ENCODE measurements at regions not wholly inside any gene's neighbourhood (a gene's known extent, or its start where the extent isn't known, plus 50 kb on each side); places are given as distances from the start of the nearest gene placed in this dataset.

GRCh38 chr12:77734214-77734883, 96.3 kb upstream of the NAV3 start:
- Histone ChIP-seq H3K27me3 (ENCODE audit: control insufficient read depth, insufficient read depth, low read length) (no peaks in the 10 kb centered on the region), H3K4me3 (ENCODE audit: low read depth in 2 of 2, low read length in 2 of 2) (no peak overlapping the region), H3K27ac (ENCODE audit: low read length) (no peak overlapping the region), H3K36me3 (ENCODE audit: control insufficient read depth, insufficient read depth, low read length) (no peaks in the 10 kb centered on the region), H3K4me1 (ENCODE audit: control insufficient read depth, insufficient read depth, low read length) (no peaks in the 10 kb centered on the region), H3K9me3 (ENCODE audit: control insufficient read depth, insufficient read depth, low read depth, low read length) (peaks cover 8% of the 10 kb centered on the region)
- BruUV-seq (replicated peaks): no TSS peak
- CTCF ChIA-PET: interaction anchor here (0.5 to 0.7 kb wide), 2 partner anchors 10 to 191 kb away, joined by 3 to 4 read pairs; no protein-coding TSS in a partner anchor
- ATAC-seq (no peak), DNase-seq (ENCODE audit: low read depth, low spot score) (no peak)
- POLR2A ChIA-PET: no interaction called here
- TF ChIP-seq TCF7L2 (IDR thresholded peaks at IDR 0.05; ENCODE audit: low read depth, low read length) (no peak), CTCF (IDR thresholded peaks at IDR 0.05) (no peak), REST (IDR thresholded peaks at IDR 0.05; ENCODE audit: insufficient read depth in 1 of 2, low read depth in 2 of 2, low read length in 1 of 2) (no peak), SIN3A (IDR thresholded peaks at IDR 0.05; ENCODE audit: borderline replicate concordance, insufficient read depth, low read depth, low read length) (no peak), POLR2AphosphoS5 (IDR thresholded peaks at IDR 0.05; ENCODE audit: low read depth, low read length) (no peak)
- in situ Hi-C loops (cut with HindIII; ENCODE audit: low pct_unique_long_range_greater_than_20kb, low sequenced_read_pairs) (no loop called here), intact Hi-C loops (cut with micrococcal nuclease; ENCODE audit: unreplicated experiment) (no loop called here)

- ChIA-PET CTCF (no interaction called here), POLR2A (no interaction called here)
- TF ChIP-seq CTCF (IDR thresholded peaks at IDR 0.05): no peak
- no peak for TF ChIP-seq POLR2AphosphoS5 (IDR thresholded peaks at IDR 0.05; ENCODE audit: low read depth, low read length)
- no peak for TF ChIP-seq TCF7L2 (IDR thresholded peaks at IDR 0.05; ENCODE audit: low read depth, low read length)
- TF ChIP-seq REST (IDR thresholded peaks at IDR 0.05; ENCODE audit: insufficient read depth in 1 of 2, low read depth in 2 of 2, low read length in 1 of 2): no peak
- no peak for TF ChIP-seq SIN3A (IDR thresholded peaks at IDR 0.05; ENCODE audit: borderline replicate concordance, insufficient read depth, low read depth, low read length)
- intact Hi-C loops (cut with micrococcal nuclease; ENCODE audit: unreplicated experiment): no loop called here
- H3K4me3 ChIP-seq (ENCODE audit: low read depth in 2 of 2, low read length in 2 of 2): no peak overlapping the region
- no peaks in the 10 kb centered on the region for H3K36me3 ChIP-seq (ENCODE audit: control insufficient read depth, insufficient read depth, low read length)
- in situ Hi-C loops (cut with HindIII; ENCODE audit: low pct_unique_long_range_greater_than_20kb, low sequenced_read_pairs): no loop called here
- no peak for DNase-seq (ENCODE audit: low read depth, low spot score)
- ATAC-seq: no peak
- H3K27ac ChIP-seq (ENCODE audit: low read length): no peak overlapping the region
- no peaks in the 10 kb centered on the region for H3K27me3 ChIP-seq (ENCODE audit: control insufficient read depth, insufficient read depth, low read length)
- no peaks in the 10 kb centered on the region for H3K9me3 ChIP-seq (ENCODE audit: control insufficient read depth, insufficient read depth, low read depth, low read length)
- H3K4me1 ChIP-seq (ENCODE audit: control insufficient read depth, insufficient read depth, low read length): no peaks in the 10 kb centered on the region
- BruUV-seq (replicated peaks): no TSS peak
Measured at GRCh38 chr12:77728018-77728417, 102.7 kb upstream of the NAV3 start.

Data from Panc1 (cell line).